PFSK-1 (cell line): ENCODE measurements at regions not wholly inside any gene's neighbourhood (a gene's known extent, or its start where the extent isn't known, plus 50 kb on each side); places are given as distances from the start of the nearest gene placed in this dataset.

Experiments used
- POLR2AphosphoS5 ChIP-seq: IDR thresholded peaks from 2 replicates; pipeline ENCODE4 v1.6.1; 2012; ENCODE audit warnings: low read depth, mild to moderate bottlenecking, control low read depth, low read length, moderate library complexity
- REST ChIP-seq, 2 experiments: IDR thresholded peaks; 2 replicates each; pipeline versions ENCODE4 v1.6.1 to v1.8.0; 2011 to 2012; ENCODE audit warnings: low read depth in 2 of 2, low read length in 2 of 2, control low read depth in 1 of 2, inconsistent platforms in 1 of 2, mild to moderate bottlenecking in 1 of 2, moderate library complexity in 1 of 2; ENCODE audit not compliant: insufficient read depth in 1 of 2
- TAF1 ChIP-seq: IDR thresholded peaks from 2 replicates; pipeline ENCODE4 v1.6.1; 2012; ENCODE audit warnings: low read length, control low read depth, borderline replicate concordance; ENCODE audit not compliant: insufficient read depth

GRCh38 chr5:125088522-125089105, 342.2 kb upstream of the ZNF608 start:
- no peak for TF ChIP-seq POLR2AphosphoS5
- TF ChIP-seq REST (IDR thresholded peaks at IDR 0.05; ENCODE audit: insufficient read depth in 1 of 2, low read depth in 2 of 2, low read length in 2 of 2): no peak
- no peak for TF ChIP-seq TAF1
